ENCODE measurements at regions not wholly inside any gene's neighbourhood (a gene's known extent, or its start where the extent isn't known, plus 50 kb on each side); places are given as distances from the start of the nearest gene placed in this dataset.
A peak's percentile ranks its signal among the peaks of the same experiment; 100 is the strongest.
"Not testable (repeated sequence)": the region's sequence is repeated elsewhere in the genome, so short reads cannot be mapped to it uniquely, and the experiment has no call there.

- peaks cover 9% of the 10 kb centered on the region for H3K36me3 Mint-ChIP-seq (ENCODE audit: insufficient read depth, unreplicated experiment)
These were observed 106.9 kb upstream of the ETV6 start for GRCh38 chr12:11542599-11542998.

GRCh38 chr12:11543457-11544158 lies 105.9 kb upstream of the ETV6 start:
- H3K4me3 Mint-ChIP-seq (ENCODE audit: low read depth, unreplicated experiment): no peak overlapping the region
- BruUV-seq (replicated peaks): no TSS peak
- intact Hi-C loops (cut with micrococcal nuclease; ENCODE audit: unreplicated experiment): no loop called here
- peak; percentile 15 for DNase-seq
- H3K27me3 Mint-ChIP-seq (ENCODE audit: unreplicated experiment): no peaks in the 10 kb centered on the region
- no peak overlapping the region for H3K27ac Mint-ChIP-seq (ENCODE audit: unreplicated experiment)
- CTCF ChIA-PET: interaction anchor here (0.6 to 1.6 kb wide), 2 partner anchors 19 to 37 kb away, joined by 3 to 6 read pairs; no protein-coding TSS in a partner anchor
- peaks cover 8% of the 10 kb centered on the region for H3K4me1 Mint-ChIP-seq (ENCODE audit: low read depth, unreplicated experiment)
- no peaks in the 10 kb centered on the region for H3K9me3 Mint-ChIP-seq (ENCODE audit: low read depth, unreplicated experiment)
- no peak for TF ChIP-seq CTCF (IDR thresholded peaks at IDR 0.05; ENCODE audit: unreplicated experiment)
- peaks cover 17% of the 10 kb centered on the region for H3K36me3 Mint-ChIP-seq (ENCODE audit: insufficient read depth, unreplicated experiment)

More at GRCh38 chr12:11542599-11542998, 106.9 kb upstream of the ETV6 start:
- intact Hi-C loops (cut with micrococcal nuclease; ENCODE audit: unreplicated experiment): no loop called here
- no peaks in the 10 kb centered on the region for H3K9me3 Mint-ChIP-seq (ENCODE audit: low read depth, unreplicated experiment)
- no peak overlapping the region for H3K4me3 Mint-ChIP-seq (ENCODE audit: low read depth, unreplicated experiment)
- peaks cover 8% of the 10 kb centered on the region for H3K4me1 Mint-ChIP-seq (ENCODE audit: low read depth, unreplicated experiment)
- no TSS peak for BruUV-seq (replicated peaks)
- no peaks in the 10 kb centered on the region for H3K27me3 Mint-ChIP-seq (ENCODE audit: unreplicated experiment)
- CTCF ChIA-PET: interaction anchor here (0.7 kb wide), 1 partner anchor 51 kb away, joined by 9 read pairs; no protein-coding TSS in a partner anchor
- H3K27ac Mint-ChIP-seq (ENCODE audit: unreplicated experiment): no peak overlapping the region
- DNase-seq: no peak
- no peak for TF ChIP-seq CTCF (IDR thresholded peaks at IDR 0.05; ENCODE audit: unreplicated experiment)

- Mint-ChIP-seq H3K4me1 (ENCODE audit: low read depth, unreplicated experiment) (peaks cover 8% of the 10 kb centered on the region), H3K9me3 (ENCODE audit: low read depth, unreplicated experiment) (no peaks in the 10 kb centered on the region), H3K36me3 (ENCODE audit: insufficient read depth, unreplicated experiment) (peaks cover 17% of the 10 kb centered on the region), H3K27me3 (ENCODE audit: unreplicated experiment) (no peaks in the 10 kb centered on the region), H3K27ac (ENCODE audit: unreplicated experiment) (no peak overlapping the region), H3K4me3 (ENCODE audit: low read depth, unreplicated experiment) (no peak overlapping the region)
- intact Hi-C loops (cut with micrococcal nuclease; ENCODE audit: unreplicated experiment): no loop called here
- BruUV-seq (replicated peaks): no TSS peak
- DNase-seq: no peak
- no peak for TF ChIP-seq CTCF (IDR thresholded peaks at IDR 0.05; ENCODE audit: unreplicated experiment)
- CTCF ChIA-PET: interaction anchor here (0.6 to 0.7 kb wide), 2 partner anchors 469 to 786 kb away, joined by 3 read pairs; no protein-coding TSS in a partner anchor
These were observed 103.8 kb upstream of the ETV6 start for GRCh38 chr12:11545484-11546330.

- BruUV-seq (replicated peaks); H3K27me3 Mint-ChIP-seq (ENCODE audit: unreplicated experiment); H3K27ac Mint-ChIP-seq (ENCODE audit: unreplicated experiment); H3K9me3 Mint-ChIP-seq (ENCODE audit: low read depth, unreplicated experiment); intact Hi-C loops (cut with micrococcal nuclease; ENCODE audit: unreplicated experiment); H3K4me1 Mint-ChIP-seq (ENCODE audit: low read depth, unreplicated experiment): not testable (repeated sequence)
- peak; percentile 12 for DNase-seq
- peak overlapping the region; percentile 63 for H3K4me3 Mint-ChIP-seq (ENCODE audit: low read depth, unreplicated experiment)
- CTCF ChIA-PET: interaction anchor here (0.7 kb wide), 1 partner anchor 785 kb away, joined by 3 read pairs; no protein-coding TSS in a partner anchor
- H3K36me3 Mint-ChIP-seq (ENCODE audit: insufficient read depth, unreplicated experiment): peaks cover 17% of the 10 kb centered on the region
These were observed 102.7 kb upstream of the ETV6 start for GRCh38 chr12:11546582-11547270.

GRCh38 chr12:11547271-11547646 lies 102.2 kb upstream of the ETV6 start:
- BruUV-seq (replicated peaks); H3K9me3 Mint-ChIP-seq (ENCODE audit: low read depth, unreplicated experiment); H3K27ac Mint-ChIP-seq (ENCODE audit: unreplicated experiment); H3K27me3 Mint-ChIP-seq (ENCODE audit: unreplicated experiment); H3K4me1 Mint-ChIP-seq (ENCODE audit: low read depth, unreplicated experiment); intact Hi-C loops (cut with micrococcal nuclease; ENCODE audit: unreplicated experiment): not testable (repeated sequence)
- peak; percentile 21 for DNase-seq
- peak overlapping the region; percentile 63 for H3K4me3 Mint-ChIP-seq (ENCODE audit: low read depth, unreplicated experiment)
- CTCF ChIA-PET: interaction anchor here (0.5 kb wide), 1 partner anchor 142 kb away, joined by 11 read pairs; no protein-coding TSS in a partner anchor
- peaks cover 17% of the 10 kb centered on the region for H3K36me3 Mint-ChIP-seq (ENCODE audit: insufficient read depth, unreplicated experiment)
